ENCODE measurements at regions not wholly inside any gene's neighbourhood (a gene's known extent, or its start where the extent isn't known, plus 50 kb on each side); places are given as distances from the start of the nearest gene placed in this dataset.

GRCh38 chr3:30980993-30981392 lies 86.5 kb upstream of the GADL1 start:
- intact Hi-C loops (cut with micrococcal nuclease): no loop called here
- no peak overlapping the region for H3K4me3 Mint-ChIP-seq
- no peaks in the 10 kb centered on the region for H3K4me1 Mint-ChIP-seq (ENCODE audit: low read depth)
- POLR2A ChIA-PET: no interaction called here
- H3K27me3 Mint-ChIP-seq: no peaks in the 10 kb centered on the region
- H3K36me3 Mint-ChIP-seq: no peaks in the 10 kb centered on the region
- CTCF ChIA-PET: no interaction called here
- H3K9me3 Mint-ChIP-seq: no peaks in the 10 kb centered on the region
- DNase-seq: no peak
- H3K27ac Mint-ChIP-seq: no peak overlapping the region

GRCh38 chr3:30982416-30983075 lies 88.1 kb upstream of the GADL1 start:
- no peak for DNase-seq
- POLR2A ChIA-PET: no interaction called here
- intact Hi-C loops (cut with micrococcal nuclease): no loop called here
- no peaks in the 10 kb centered on the region for H3K4me1 Mint-ChIP-seq (ENCODE audit: low read depth)
- no peak overlapping the region for H3K4me3 Mint-ChIP-seq
- CTCF ChIA-PET: no interaction called here
- no peaks in the 10 kb centered on the region for H3K36me3 Mint-ChIP-seq
- H3K27me3 Mint-ChIP-seq: no peaks in the 10 kb centered on the region
- H3K27ac Mint-ChIP-seq: no peak overlapping the region
- H3K9me3 Mint-ChIP-seq: no peaks in the 10 kb centered on the region

GRCh38 chr3:30984855-30985749 lies 90.6 kb upstream of the GADL1 start:
- ChIA-PET CTCF (no interaction called here), POLR2A (no interaction called here)

GRCh38 chr3:30986551-30986950 lies 92.1 kb upstream of the GADL1 start:
- no peaks in the 10 kb centered on the region for H3K9me3 Mint-ChIP-seq
- POLR2A ChIA-PET: no interaction called here
- no peak overlapping the region for H3K27ac Mint-ChIP-seq
- no peaks in the 10 kb centered on the region for H3K4me1 Mint-ChIP-seq (ENCODE audit: low read depth)
- intact Hi-C loops (cut with micrococcal nuclease): no loop called here
- CTCF ChIA-PET: no interaction called here
- H3K36me3 Mint-ChIP-seq: no peaks in the 10 kb centered on the region
- no peak for DNase-seq
- H3K4me3 Mint-ChIP-seq: no peak overlapping the region
- no peaks in the 10 kb centered on the region for H3K27me3 Mint-ChIP-seq

More at GRCh38 chr3:30984855-30985749, 90.6 kb upstream of the GADL1 start:
- no peak overlapping the region for H3K27ac Mint-ChIP-seq
- no peaks in the 10 kb centered on the region for H3K4me1 Mint-ChIP-seq (ENCODE audit: low read depth)
- H3K4me3 Mint-ChIP-seq: no peak overlapping the region
- intact Hi-C loops (cut with micrococcal nuclease): no loop called here
- H3K27me3 Mint-ChIP-seq: no peaks in the 10 kb centered on the region
- no peak for DNase-seq
- H3K9me3 Mint-ChIP-seq: no peaks in the 10 kb centered on the region
- no peaks in the 10 kb centered on the region for H3K36me3 Mint-ChIP-seq

GRCh38 chr3:30988769-30989168 lies 94.3 kb upstream of the GADL1 start:
- DNase-seq: no peak
- intact Hi-C loops (cut with micrococcal nuclease): no loop called here
- peaks cover 5% of the 10 kb centered on the region for H3K9me3 Mint-ChIP-seq
- no peaks in the 10 kb centered on the region for H3K4me1 Mint-ChIP-seq (ENCODE audit: low read depth)
- H3K27me3 Mint-ChIP-seq: peaks cover 2% of the 10 kb centered on the region
- CTCF ChIA-PET: no interaction called here
- POLR2A ChIA-PET: no interaction called here
- no peak overlapping the region for H3K4me3 Mint-ChIP-seq
- H3K36me3 Mint-ChIP-seq: peaks cover 2% of the 10 kb centered on the region
- H3K27ac Mint-ChIP-seq: no peak overlapping the region

GRCh38 chr3:30989276-30990030 lies 95.0 kb upstream of the GADL1 start:
- ChIA-PET POLR2A (no interaction called here), CTCF (no interaction called here)
- Mint-ChIP-seq H3K36me3 (peaks cover 3% of the 10 kb centered on the region), H3K9me3 (peaks cover 8% of the 10 kb centered on the region), H3K4me1 (ENCODE audit: low read depth) (no peaks in the 10 kb centered on the region), H3K4me3 (no peak overlapping the region), H3K27ac (no peak overlapping the region), H3K27me3 (peaks cover 2% of the 10 kb centered on the region)
- intact Hi-C loops (cut with micrococcal nuclease): no loop called here
- DNase-seq: no peak

- no peak overlapping the region for H3K4me3 Mint-ChIP-seq
- CTCF ChIA-PET: no interaction called here
- peaks cover 2% of the 10 kb centered on the region for H3K27me3 Mint-ChIP-seq
- H3K4me1 Mint-ChIP-seq (ENCODE audit: low read depth): no peaks in the 10 kb centered on the region
- H3K9me3 Mint-ChIP-seq: peaks cover 15% of the 10 kb centered on the region
- H3K36me3 Mint-ChIP-seq: peaks cover 3% of the 10 kb centered on the region
- POLR2A ChIA-PET: no interaction called here
- DNase-seq: no peak
- no peak overlapping the region for H3K27ac Mint-ChIP-seq
- intact Hi-C loops (cut with micrococcal nuclease): no loop called here
These were observed 102.0 kb upstream of the GADL1 start for GRCh38 chr3:30996467-30996866.

GRCh38 chr3:31002730-31003129 lies 108.3 kb upstream of the GADL1 start:
- CTCF ChIA-PET: no interaction called here
- H3K4me3 Mint-ChIP-seq: no peak overlapping the region
- intact Hi-C loops (cut with micrococcal nuclease): no loop called here
- no peak for DNase-seq
- H3K9me3 Mint-ChIP-seq: no peaks in the 10 kb centered on the region
- no peaks in the 10 kb centered on the region for H3K36me3 Mint-ChIP-seq
- POLR2A ChIA-PET: interaction anchor here (0.7 kb wide), 1 partner anchor 74 kb away, joined by 3 read pairs; no protein-coding TSS in a partner anchor
- H3K4me1 Mint-ChIP-seq (ENCODE audit: low read depth): peaks cover 3% of the 10 kb centered on the region
- H3K27ac Mint-ChIP-seq: no peak overlapping the region
- peaks cover 1% of the 10 kb centered on the region for H3K27me3 Mint-ChIP-seq

- POLR2A ChIA-PET: no interaction called here
- Mint-ChIP-seq H3K36me3 (no peaks in the 10 kb centered on the region), H3K4me1 (ENCODE audit: low read depth) (peaks cover 6% of the 10 kb centered on the region), H3K27ac (no peak overlapping the region), H3K27me3 (peaks cover 1% of the 10 kb centered on the region), H3K9me3 (peaks cover 2% of the 10 kb centered on the region), H3K4me3 (no peak overlapping the region)
- intact Hi-C loops (cut with micrococcal nuclease): no loop called here
- CTCF ChIA-PET: no interaction called here
- DNase-seq: peak; percentile 31
These were observed 109.7 kb upstream of the GADL1 start for GRCh38 chr3:31004025-31004678.

- Mint-ChIP-seq H3K4me1 (ENCODE audit: low read depth) (peaks cover 4% of the 10 kb centered on the region), H3K4me3 (no peak overlapping the region), H3K36me3 (no peaks in the 10 kb centered on the region), H3K27ac (no peak overlapping the region), H3K9me3 (peaks cover 4% of the 10 kb centered on the region), H3K27me3 (no peaks in the 10 kb centered on the region)
- intact Hi-C loops (cut with micrococcal nuclease): no loop called here
- POLR2A ChIA-PET: no interaction called here
- CTCF ChIA-PET: no interaction called here
- no peak for DNase-seq
These were observed 114.5 kb upstream of the GADL1 start for GRCh38 chr3:31008994-31009393.

- Mint-ChIP-seq H3K27ac (no peak overlapping the region), H3K9me3 (peaks cover 4% of the 10 kb centered on the region), H3K27me3 (no peaks in the 10 kb centered on the region), H3K36me3 (no peaks in the 10 kb centered on the region), H3K4me3 (no peak overlapping the region), H3K4me1 (ENCODE audit: low read depth) (peaks cover 11% of the 10 kb centered on the region)
- ChIA-PET CTCF (no interaction called here), POLR2A (no interaction called here)
- intact Hi-C loops (cut with micrococcal nuclease): no loop called here
- no peak for DNase-seq
These were observed 115.4 kb upstream of the GADL1 start for GRCh38 chr3:31009881-31010280.

GRCh38 chr3:31010491-31010890 lies 116.0 kb upstream of the GADL1 start:
- Mint-ChIP-seq H3K4me3 (no peak overlapping the region), H3K4me1 (ENCODE audit: low read depth) (peaks cover 15% of the 10 kb centered on the region), H3K36me3 (no peaks in the 10 kb centered on the region), H3K27ac (no peak overlapping the region), H3K9me3 (peaks cover 4% of the 10 kb centered on the region), H3K27me3 (no peaks in the 10 kb centered on the region)
- ChIA-PET CTCF (no interaction called here), POLR2A (no interaction called here)
- no peak for DNase-seq
- intact Hi-C loops (cut with micrococcal nuclease): no loop called here
